ENCODE measurements at regions not wholly inside any gene's neighbourhood (a gene's known extent, or its start where the extent isn't known, plus 50 kb on each side); places are given as distances from the start of the nearest gene placed in this dataset.
"Not testable (repeated sequence)": the region's sequence is repeated elsewhere in the genome, so short reads cannot be mapped to it uniquely, and the experiment has no call there.

- Histone ChIP-seq H3K36me3 (no peaks in the 10 kb centered on the region), H3K27me3 (no peaks in the 10 kb centered on the region), H3K9me3 (no peaks in the 10 kb centered on the region), H3K27ac (no peak overlapping the region), H3K4me3 (no peak overlapping the region), H3K4me1 (no peaks in the 10 kb centered on the region)
- no peak for DNase-seq
- intact Hi-C loops (cut with DNase I; ENCODE audit: low total_unique reads): no loop called here
- no peak for TF ChIP-seq CTCF (IDR thresholded peaks at IDR 0.05)
These were observed 218.8 kb upstream of the TMEM229A start for GRCh38 chr7:124251636-124252035.

- intact Hi-C loops (cut with DNase I; ENCODE audit: low total_unique reads): no loop called here
- TF ChIP-seq CTCF (IDR thresholded peaks at IDR 0.05): no peak
- H3K4me3 ChIP-seq: no peak overlapping the region
- H3K36me3 ChIP-seq: no peaks in the 10 kb centered on the region
- no peak overlapping the region for H3K27ac ChIP-seq
- no peak for DNase-seq
- H3K9me3 ChIP-seq: no peaks in the 10 kb centered on the region
- no peaks in the 10 kb centered on the region for H3K4me1 ChIP-seq
- no peaks in the 10 kb centered on the region for H3K27me3 ChIP-seq
These were observed 217.6 kb upstream of the TMEM229A start for GRCh38 chr7:124250297-124251034.

GRCh38 chr7:124247691-124248090 is 214.8 kb upstream of the TMEM229A start:
- intact Hi-C loops (cut with DNase I; ENCODE audit: low total_unique reads): no loop called here
- no peak for DNase-seq
- TF ChIP-seq CTCF (IDR thresholded peaks at IDR 0.05): no peak

GRCh38 chr7:124246262-124246863 is 213.5 kb upstream of the TMEM229A start:
- no peaks in the 10 kb centered on the region for H3K36me3 ChIP-seq
- H3K27ac ChIP-seq: no peak overlapping the region
- intact Hi-C loops (cut with DNase I; ENCODE audit: low total_unique reads): no loop called here
- H3K4me3 ChIP-seq: no peak overlapping the region
- DNase-seq: no peak
- H3K4me1 ChIP-seq: no peaks in the 10 kb centered on the region
- no peaks in the 10 kb centered on the region for H3K27me3 ChIP-seq
- no peak for TF ChIP-seq CTCF (IDR thresholded peaks at IDR 0.05)
- no peaks in the 10 kb centered on the region for H3K9me3 ChIP-seq

More at GRCh38 chr7:124247691-124248090, 214.8 kb upstream of the TMEM229A start:
- Histone ChIP-seq H3K36me3 (no peaks in the 10 kb centered on the region), H3K9me3 (no peaks in the 10 kb centered on the region), H3K27ac (no peak overlapping the region), H3K27me3 (no peaks in the 10 kb centered on the region), H3K4me3 (no peak overlapping the region), H3K4me1 (no peaks in the 10 kb centered on the region)

- intact Hi-C loops (cut with DNase I; ENCODE audit: low total_unique reads); H3K9me3 ChIP-seq; DNase-seq; H3K4me1 ChIP-seq; H3K27ac ChIP-seq; H3K36me3 ChIP-seq; H3K4me3 ChIP-seq; H3K27me3 ChIP-seq: not testable (repeated sequence)
These were observed 211.6 kb upstream of the TMEM229A start for GRCh38 chr7:124244469-124244868.

- no peak for TF ChIP-seq CTCF (IDR thresholded peaks at IDR 0.05)
- no peaks in the 10 kb centered on the region for H3K36me3 ChIP-seq
- DNase-seq: no peak
- no peaks in the 10 kb centered on the region for H3K27me3 ChIP-seq
- H3K4me3 ChIP-seq: no peak overlapping the region
- H3K27ac ChIP-seq: no peak overlapping the region
- intact Hi-C loops (cut with DNase I; ENCODE audit: low total_unique reads): no loop called here
- H3K4me1 ChIP-seq: no peaks in the 10 kb centered on the region
- H3K9me3 ChIP-seq: no peaks in the 10 kb centered on the region
These were observed 186.8 kb upstream of the TMEM229A start for GRCh38 chr7:124219681-124220080.
